ENCODE measurements at regions not wholly inside any gene's neighbourhood (a gene's known extent, or its start where the extent isn't known, plus 50 kb on each side); places are given as distances from the start of the nearest gene placed in this dataset.
"Not testable (repeated sequence)": the region's sequence is repeated elsewhere in the genome, so short reads cannot be mapped to it uniquely, and the experiment has no call there.

DNA sequence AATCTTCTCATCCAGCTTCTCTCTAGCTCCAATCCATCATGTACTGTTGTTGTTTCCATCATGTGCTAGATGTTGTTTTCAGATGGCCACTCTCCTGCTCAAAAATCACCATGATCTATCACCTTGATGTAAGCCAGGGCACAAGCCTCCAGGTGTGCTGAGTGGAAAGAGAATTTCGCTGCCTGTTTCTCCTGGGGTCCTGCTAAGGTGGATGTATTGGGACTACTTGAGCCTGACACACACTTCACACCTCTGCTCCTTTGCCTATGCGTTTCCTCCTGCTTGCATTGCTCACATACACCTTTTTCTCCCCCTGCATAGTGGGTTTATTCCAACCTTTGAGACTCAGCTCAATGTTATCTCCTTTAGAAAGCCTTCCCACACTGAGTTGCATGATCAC lies 287.6 kb downstream of the CYRIA start:
- DNase-seq (ENCODE audit: low read depth in 4 of 4, low spot score in 3 of 4), result no peak

DNA sequence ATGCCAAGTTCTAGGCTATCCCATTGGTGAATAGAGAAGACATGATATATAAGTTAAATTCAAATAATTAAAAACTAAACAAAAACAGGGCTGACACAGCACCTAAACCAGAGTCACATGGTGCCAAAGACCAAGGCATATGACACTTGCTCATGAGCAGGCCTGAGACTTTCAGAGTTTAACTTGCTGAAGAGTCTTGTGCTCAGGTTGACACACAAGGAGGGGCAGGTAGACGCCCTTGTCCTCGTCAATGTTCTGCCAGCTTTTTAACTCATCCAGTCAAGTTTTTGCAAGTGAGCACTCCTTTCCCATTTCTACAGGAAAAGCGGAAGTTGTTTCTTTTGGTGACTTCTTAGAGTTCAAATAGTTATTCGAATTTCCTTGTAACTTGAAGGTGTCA lies 289.7 kb downstream of the CYRIA start:
- DNase-seq (ENCODE audit: low read depth in 4 of 4, low spot score in 3 of 4), result no peak

DNA sequence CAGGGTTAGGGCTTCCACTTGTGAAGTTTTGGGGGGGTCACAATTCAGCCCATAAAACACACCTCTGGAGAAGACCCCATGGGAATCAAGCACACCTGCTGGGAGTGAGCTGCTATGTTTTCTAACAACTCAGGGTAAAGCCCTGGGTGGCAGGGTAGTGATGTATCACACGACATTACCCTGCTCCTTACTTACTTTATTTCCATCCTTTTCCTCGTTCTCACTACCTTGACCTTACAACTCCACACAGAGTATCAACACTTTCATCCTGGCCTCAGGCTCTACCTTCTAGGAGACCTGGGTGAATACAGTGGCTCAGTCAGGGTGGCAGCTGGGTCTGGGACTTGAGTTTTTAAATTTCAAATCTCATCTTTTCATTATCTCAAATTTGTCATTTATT lies 290.3 kb downstream of the CYRIA start:
- DNase-seq (ENCODE audit: low read depth in 4 of 4, low spot score in 3 of 4), result no peak

DNA sequence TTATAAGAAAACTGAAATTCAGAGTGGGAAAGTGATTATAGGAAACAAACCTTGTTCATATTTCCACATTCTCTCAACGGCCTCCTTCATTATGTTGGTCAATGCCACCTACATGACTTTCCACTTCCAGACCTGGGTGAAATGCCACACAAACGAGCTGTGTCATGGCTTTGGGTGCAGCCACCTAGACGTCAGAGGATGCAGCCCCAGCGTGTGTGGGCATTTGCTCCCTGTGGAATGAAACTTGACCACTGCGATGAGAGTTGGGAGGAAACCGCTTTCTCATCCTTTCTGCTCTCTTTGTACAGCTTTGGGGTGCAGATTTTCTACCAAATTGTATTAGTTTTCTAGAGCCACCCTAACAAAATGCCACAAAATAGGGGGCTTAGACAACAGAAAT lies 291.0 kb downstream of the CYRIA start:
- no peak for DNase-seq (ENCODE audit: low read depth in 4 of 4, low spot score in 3 of 4)

DNA sequence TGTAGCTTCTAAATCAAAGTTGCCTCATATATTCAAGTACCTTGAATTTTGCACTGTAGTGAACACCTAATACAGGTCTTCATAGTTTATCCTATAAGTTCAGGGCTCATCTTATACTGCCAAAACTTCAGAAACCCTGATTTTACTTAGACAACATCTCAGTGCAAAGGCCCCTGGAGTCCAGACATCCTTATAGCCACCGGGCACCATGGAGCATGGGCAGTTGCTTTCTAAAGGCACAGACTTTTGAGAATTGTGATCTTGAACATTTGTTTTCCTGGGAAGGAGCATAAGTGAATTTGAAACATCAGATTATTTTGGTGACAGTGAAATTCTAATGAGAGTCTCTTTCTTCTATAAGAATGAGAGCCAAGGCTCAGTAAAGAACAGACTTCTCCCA lies 292.3 kb downstream of the CYRIA start:
- no peak for DNase-seq (ENCODE audit: low read depth in 4 of 4, low spot score in 3 of 4)

DNA sequence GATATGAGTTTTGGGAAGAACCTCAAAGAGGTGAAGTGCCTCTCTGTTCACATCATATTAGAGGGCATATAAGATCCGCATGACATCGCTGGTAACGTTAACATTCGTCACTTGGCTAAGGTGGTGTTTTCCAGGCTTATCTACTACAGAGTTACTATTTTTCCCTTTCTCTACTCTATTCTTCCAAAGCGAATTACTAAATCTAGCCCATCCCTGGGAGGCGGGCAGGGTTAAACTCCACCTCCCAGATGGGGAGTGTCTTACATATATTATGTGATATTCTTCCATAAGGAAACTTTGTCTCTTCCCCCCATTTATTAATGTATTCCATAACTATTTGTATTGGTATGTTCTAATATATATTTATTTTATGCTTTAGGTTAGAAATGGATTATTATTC lies 293.9 kb downstream of the CYRIA start:
- DNase-seq (ENCODE audit: low read depth in 4 of 4, low spot score in 3 of 4), result no peak

DNA sequence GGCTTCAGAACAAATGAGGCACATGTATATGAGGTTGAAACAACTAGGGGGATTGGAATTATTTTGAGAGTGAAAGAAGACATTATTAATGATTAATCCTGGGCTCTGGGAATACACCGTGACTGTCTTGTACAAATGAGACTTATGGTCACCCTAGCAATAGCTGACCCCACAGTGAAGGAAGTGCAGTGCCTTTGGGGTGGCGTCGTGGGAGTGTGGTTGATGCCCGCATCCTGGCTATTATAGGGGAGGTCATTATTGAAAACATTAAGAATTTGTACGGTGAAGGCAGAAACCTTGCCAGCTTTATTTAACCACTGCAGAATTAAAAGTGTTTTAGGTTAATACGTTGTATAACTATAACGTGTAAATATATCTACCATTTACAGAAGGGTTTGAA lies 296.7 kb downstream of the CYRIA start:
- no peak for DNase-seq (ENCODE audit: low read depth in 4 of 4, low spot score in 3 of 4)

DNA sequence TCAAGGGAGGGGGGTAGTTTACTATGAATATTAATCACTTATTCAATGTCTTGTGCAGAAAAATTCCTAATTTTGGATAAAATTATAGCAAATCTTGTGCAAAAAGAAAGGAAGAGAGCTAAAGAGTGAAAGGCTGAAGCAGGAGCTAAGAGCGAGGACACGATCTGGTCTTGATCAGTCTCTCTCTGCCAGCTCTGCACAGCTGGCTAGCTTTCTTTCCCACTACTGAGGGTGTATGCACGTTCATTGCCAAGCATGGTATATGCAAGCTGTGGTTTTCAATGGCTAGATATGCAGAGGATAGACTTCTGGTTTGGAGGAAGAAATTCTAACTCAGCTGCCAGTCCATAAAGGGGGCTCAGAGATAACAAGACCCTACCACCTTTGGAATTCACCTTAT lies 297.3 kb downstream of the CYRIA start:
- no peak for DNase-seq (ENCODE audit: low read depth in 4 of 4, low spot score in 3 of 4)

DNA sequence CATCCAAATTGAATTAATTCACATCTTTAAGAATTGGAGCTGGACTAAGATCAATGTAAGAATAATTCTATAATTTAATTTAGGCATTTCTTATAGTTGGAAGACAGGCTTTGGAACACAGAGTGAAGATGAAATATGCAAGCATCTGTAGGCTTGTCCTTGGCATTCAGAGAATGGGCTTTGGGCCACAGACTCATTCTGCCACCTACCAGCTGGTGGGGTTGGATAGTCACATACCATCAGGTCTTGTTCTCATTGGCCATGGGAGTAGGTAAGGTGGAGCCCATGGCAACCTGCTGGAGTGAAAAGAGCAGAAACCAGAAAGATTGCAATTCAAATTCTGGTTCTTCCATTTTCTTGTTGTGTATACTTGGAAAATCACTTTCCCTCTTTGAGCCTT lies 300.3 kb downstream of the CYRIA start:
- no peak for DNase-seq (ENCODE audit: low read depth in 4 of 4, low spot score in 3 of 4)

DNA sequence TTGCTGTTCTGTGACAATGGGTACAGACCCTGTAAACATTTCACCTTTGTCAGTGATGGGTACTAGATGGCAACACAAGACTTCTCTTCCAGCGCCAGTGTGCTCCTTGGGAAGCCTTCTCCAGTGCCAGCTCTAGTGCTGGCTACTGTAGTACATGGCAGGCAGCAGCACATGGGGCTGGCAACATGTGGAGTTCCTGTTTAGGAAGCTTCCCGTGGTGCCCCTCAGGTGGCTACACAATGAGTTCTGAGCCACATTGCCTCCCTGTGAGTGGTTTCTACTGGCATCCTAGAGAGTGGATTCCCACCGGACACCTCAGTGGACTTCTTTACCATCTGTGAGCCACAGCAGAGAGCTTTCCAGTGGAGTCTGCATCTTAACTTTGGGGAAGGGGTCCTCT lies 302.1 kb downstream of the CYRIA start:
- no peak for DNase-seq (ENCODE audit: low read depth in 4 of 4, low spot score in 3 of 4)

DNA sequence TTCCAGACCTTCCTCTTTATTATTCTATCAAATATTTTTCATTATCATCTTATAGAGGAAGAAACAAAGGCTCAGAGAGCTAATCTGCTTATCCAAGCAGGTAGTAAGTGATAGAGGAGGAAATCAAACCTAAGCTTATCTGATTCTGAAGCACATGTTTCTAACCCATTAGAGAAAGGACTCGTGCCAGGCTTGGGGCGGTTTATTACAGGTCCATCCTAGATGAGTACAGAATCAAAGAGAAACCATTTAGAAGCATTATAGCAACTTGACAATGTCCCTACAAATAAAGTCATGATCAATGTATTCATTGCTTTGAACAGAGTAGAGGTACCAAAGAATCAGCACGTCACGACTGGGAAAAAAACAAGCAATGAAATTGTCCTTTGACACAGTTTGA lies 303.0 kb downstream of the CYRIA start:
- no peak for DNase-seq (ENCODE audit: low read depth in 4 of 4, low spot score in 3 of 4)

DNA sequence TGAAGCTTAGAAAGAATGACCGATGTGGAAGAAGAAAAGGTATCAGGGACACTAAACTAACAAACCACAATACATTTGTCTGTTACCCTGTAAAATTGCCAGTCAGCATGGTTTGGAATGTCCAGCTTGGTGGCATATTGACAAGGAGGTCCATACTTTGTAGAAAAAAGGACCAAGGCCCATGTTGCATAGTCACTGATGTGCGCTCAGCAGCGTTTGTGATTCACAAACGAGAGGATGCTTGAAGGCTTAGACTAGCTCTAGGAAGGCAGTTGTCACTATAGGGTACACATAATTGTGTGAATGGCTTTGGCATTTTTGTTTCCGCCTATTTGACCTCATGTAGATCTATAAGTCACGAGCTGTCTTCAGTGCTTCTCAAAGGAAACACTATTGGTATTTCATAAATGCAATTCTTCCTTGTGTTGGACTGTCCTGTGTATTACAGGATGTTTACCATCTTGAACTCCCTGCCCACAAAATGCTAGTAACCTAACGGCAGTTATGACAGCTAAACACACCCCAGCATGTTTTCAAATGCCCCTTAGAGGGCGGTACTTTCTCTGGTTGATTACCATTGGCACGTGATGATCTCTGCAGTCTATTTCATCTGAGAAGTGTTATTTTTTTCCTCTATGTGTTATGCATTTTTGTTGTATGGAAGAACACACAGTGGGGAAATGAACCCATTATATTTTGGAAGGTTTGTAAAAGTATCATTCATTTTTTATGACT lies 304.2 kb downstream of the CYRIA start:
- no peak for DNase-seq (ENCODE audit: low read depth in 4 of 4, low spot score in 3 of 4)

DNA sequence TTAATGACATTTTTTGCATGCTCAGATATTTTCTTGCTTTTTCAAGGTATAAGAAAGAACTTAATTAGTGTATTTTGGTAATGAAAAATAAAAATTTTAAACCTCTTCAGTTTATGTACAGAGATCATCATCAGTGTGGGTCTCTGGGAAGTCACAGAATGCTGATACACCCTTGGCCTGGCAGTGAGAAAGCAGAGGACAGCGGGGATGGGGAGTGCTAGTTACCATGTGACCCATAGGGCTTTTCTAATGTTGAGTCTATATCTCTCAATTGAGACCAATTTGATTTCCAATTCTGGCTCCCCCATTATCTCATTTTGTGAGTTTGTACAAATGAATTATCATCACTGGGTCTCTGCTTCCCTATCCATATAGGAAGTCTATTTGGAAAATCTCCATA lies 305.7 kb downstream of the CYRIA start:
- no peak for DNase-seq (ENCODE audit: low read depth in 4 of 4, low spot score in 3 of 4)

DNA sequence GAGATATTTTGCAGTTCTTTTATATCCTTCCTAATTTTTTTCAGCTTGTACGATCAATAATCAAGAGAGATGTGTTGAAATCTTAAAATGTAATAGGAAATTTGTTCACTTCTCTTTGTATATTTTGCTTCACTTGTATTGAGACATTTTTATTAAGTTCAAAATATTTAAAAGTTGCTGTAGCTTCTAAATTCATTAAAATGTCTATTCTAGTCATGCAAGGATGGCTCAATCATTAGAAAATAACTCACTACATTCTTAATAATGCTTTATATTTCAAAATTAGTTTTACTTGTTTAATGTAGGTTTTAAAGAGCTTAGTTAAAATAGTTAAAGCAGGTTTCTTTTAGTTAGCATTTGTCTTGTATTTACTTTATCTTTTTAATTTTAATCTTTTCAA lies 308.4 kb downstream of the CYRIA start:
- no peak for DNase-seq (ENCODE audit: low read depth in 4 of 4, low spot score in 3 of 4)

DNA sequence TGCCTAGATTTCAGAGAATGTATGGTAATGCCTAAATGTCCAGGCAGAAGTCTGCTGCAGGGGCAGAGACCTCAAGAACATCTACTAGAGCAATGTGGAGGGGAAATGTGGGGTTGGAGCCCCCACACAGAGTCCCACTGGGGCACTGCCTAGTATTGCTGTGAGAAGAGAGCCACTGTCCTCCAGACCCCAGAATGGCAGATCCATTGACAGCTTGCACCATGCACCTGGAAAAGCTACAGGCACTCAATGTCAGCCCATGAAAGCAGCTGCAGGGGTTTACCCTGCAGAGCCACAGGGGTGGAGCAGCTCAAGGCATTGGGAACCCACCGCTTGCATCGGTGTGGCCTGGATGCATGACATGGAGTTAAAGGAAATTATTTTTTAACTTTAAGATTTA lies 314.1 kb downstream of the CYRIA start:
- DNase-seq (ENCODE audit: low read depth in 4 of 4, low spot score in 3 of 4), result no peak

DNA sequence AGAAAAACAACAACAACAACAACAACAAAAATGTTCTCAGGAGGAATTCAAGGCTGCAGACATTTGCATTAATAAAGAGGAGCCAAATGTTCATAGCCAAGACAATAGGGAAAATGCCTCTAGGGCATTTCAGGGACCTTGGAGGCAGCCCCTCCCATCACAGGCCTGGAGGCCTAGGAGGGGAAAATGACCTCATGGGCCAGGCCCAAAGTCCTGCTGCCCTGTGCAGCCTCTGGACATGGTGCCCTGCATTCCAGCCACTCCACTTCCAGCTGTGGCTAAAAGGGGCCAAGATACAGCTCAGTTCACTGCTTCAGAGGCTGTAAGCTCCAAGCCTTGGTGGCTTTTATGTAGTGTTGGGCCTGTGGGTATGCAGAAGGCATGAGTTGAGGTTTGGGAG lies 314.5 kb downstream of the CYRIA start:
- no peak for DNase-seq (ENCODE audit: low read depth in 4 of 4, low spot score in 3 of 4)

DNA sequence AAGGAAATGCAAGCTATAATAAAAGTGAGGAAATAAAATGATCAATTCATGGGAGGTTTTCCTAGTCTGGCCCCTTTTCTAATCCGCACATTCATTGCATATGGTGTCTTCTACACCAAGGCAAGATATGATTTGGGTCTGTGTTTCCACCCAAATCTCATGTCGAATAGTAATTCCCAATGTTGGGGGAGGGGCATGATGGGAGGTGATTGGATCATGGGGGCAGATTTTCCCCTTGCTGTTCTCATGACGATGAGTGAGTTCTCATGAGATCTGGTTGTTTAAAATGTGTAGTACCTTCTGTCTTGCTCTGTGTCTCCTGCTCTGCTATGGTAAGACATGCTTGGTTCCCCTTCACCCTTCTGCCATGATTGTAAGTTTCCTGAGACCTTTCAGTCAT lies 315.4 kb downstream of the CYRIA start:
- no peak for DNase-seq (ENCODE audit: low read depth in 4 of 4, low spot score in 3 of 4)

DNA sequence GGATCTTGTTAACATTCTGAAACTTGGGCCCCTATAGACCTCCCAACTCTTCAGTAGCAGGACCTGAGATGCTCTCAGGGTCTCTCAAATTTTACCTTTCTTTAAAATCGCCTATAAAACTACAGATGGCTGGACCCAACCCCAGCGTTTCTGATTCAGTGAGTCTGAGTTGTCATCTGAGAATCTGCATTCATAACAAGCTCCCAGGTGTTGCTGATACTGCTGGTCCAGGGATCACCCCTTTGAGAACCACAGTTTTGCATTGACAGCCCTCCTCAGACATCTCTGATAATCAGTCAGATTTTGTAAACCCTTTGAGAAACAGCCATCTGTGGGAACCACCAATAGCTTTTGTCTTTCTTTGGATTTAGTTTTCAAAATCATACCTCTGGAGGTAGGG lies 315.8 kb downstream of the CYRIA start:
- no peak for DNase-seq (ENCODE audit: low read depth in 4 of 4, low spot score in 3 of 4)

DNA sequence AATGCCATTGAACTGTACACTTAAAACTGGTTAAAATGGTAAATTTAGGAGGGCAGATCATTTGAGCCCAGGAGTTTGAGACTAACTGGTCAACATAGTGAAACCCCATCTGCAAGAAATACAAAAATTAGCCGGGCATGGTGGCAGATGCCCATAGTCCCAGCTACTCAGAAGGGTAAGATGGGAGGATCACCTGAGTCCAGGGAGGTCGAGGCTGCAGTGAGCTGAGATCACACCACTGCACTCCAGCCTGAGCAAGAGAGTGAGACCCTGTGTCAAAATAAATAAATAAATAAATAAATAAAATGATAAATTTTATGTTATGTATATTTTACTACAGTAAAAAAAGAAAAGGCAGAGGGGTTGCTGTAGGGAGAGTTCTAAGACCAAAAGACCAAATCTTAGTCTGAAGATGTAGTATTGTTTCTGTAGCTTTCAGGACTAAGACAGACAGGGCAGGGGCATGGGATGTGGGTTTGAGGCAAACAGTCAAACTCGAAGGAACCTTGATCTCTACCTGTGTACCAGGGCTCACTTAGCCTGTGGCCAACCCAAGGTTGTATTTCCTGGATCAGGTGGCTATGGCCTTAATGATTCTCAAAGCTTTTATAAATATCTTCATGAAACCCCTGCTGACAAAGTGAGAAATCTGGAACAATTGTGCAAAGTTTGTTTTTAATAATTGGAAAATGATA lies 316.7 kb downstream of the CYRIA start:
- DNase-seq (ENCODE audit: low read depth in 4 of 4, low spot score in 3 of 4), result no peak

DNA sequence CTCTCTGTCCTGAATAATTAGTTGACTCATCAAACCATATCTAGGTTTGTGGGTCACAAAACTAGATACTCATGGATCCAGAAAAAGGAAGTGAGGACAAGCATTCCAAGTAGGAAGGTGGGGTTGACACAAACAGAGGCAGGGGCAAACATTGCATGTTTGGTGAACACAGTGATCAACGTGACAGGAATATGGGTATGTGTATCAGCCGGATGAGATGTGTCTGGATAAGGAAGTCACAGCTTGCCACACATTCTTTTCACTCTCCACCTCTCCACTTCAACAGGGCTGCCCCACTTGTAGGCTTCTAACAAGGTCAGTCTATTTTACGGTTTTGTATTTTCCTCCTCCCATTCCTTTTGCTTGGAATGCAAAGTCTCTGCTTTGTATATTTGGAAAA lies 319.0 kb downstream of the CYRIA start:
- DNase-seq (ENCODE audit: low read depth in 4 of 4, low spot score in 3 of 4), result no peak

DNA sequence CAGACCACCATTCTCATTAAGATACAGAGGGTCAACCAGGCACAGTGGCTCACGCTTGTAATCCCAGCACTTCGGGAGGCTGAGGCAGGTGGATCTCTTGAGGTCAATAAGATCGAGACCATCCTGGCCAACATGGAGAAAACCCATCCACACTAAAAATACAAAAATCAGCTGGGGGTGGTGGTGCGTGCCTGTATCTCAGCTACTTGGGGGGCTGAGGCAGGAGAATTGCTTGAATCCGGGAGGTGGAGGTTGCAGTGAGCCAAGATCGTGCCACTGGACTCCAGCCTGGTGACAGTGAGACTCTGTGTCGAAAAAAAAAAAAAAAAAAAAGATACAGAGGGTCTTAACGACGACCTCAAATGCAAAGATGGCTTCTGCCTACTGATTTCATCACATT lies 320.4 kb downstream of the CYRIA start:
- not testable (repeated sequence) for DNase-seq (ENCODE audit: low read depth in 4 of 4, low spot score in 3 of 4)

DNA sequence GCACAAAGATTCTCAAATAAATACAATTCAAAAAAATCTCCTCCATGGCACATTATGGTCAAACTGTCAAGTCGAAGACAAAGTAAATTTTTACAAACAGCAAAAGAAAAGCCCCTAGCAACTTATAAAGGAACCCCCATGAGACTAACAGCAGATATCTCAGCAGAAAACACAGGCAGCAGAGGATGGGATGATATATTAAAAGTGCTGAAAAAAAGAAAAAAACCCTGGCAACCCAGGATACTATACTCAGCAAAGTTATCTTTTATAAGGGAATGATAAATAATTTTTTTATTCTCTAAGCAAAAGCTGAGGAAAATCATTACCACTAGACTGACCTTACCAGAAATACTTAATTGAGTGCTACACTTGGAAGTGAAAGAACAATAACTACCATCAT lies 326.4 kb downstream of the CYRIA start:
- DNase-seq (ENCODE audit: low read depth in 4 of 4, low spot score in 3 of 4), result no peak

DNA sequence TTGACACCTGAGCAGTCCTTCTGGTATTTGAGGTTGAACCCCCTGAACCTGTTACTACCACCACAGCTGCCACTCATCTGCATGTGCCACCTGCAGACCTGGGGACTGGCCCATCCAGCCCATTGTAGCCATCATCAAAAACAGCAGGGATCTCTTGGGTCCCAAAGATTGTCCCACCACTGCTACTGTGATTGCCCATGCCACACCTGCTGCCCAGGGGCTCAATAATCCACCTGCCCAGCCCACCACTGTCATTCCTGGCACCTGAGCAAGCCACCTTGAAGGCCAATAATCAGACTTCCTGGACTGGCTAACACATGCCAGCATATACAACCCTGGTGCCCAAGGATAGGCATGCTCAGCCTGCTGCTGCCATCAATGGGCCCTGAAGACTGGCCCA lies 327.6 kb downstream of the CYRIA start:
- no peak for DNase-seq (ENCODE audit: low read depth in 4 of 4, low spot score in 3 of 4)
